ENCODE measurements at regions not wholly inside any gene's neighbourhood (a gene's known extent, or its start where the extent isn't known, plus 50 kb on each side); places are given as distances from the start of the nearest gene placed in this dataset.

DNA sequence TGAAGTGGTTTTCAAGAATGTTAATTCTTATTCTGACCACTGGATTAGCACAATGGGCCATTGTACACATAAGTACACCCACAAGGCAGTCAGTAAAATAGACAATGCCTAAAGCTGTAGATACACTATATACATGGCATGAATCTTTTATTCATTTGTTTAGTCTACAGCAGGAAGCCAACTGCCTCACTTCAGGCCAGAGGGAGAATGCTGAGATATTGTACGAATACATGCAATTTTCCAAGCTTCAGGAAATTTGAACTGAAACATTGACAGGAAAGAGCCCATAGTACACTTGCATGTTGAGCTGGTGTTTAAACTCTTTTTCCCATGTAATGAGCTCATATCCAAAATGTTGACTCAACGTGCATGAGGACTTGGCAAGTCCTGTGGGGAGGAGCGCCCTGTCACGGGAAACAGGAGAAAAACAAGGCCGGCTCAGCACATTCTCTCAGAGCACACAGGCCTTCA lies 111.6 kb upstream of the CYP1B1 start:
- H3K4me3 ChIP-seq (ENCODE audit: low read length) = no peak overlapping the region
- no peaks in the 10 kb centered on the region for H3K9me3 ChIP-seq (ENCODE audit: control insufficient read depth, insufficient read depth, low read length)
- H3K9me3 Mint-ChIP-seq = peaks cover 0 to 2% of the 10 kb centered on the region in 2 donors
- TF ChIP-seq, protein P1, sequence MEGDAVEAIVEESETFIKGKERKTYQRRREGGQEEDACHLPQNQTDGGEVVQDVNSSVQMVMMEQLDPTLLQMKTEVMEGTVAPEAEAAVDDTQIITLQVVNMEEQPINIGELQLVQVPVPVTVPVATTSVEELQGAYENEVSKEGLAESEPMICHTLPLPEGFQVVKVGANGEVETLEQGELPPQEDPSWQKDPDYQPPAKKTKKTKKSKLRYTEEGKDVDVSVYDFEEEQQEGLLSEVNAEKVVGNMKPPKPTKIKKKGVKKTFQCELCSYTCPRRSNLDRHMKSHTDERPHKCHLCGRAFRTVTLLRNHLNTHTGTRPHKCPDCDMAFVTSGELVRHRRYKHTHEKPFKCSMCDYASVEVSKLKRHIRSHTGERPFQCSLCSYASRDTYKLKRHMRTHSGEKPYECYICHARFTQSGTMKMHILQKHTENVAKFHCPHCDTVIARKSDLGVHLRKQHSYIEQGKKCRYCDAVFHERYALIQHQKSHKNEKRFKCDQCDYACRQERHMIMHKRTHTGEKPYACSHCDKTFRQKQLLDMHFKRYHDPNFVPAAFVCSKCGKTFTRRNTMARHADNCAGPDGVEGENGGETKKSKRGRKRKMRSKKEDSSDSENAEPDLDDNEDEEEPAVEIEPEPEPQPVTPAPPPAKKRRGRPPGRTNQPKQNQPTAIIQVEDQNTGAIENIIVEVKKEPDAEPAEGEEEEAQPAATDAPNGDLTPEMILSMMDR (IDR thresholded peaks at IDR 0.05) = no peak
- DNase-seq (no peak), ATAC-seq (no peak)
- peaks cover 7% of the 10 kb centered on the region for H3K27me3 ChIP-seq (ENCODE audit: control insufficient read depth, insufficient read depth, low read length)
- H3K4me1 ChIP-seq (ENCODE audit: control insufficient read depth, insufficient read depth, low read length) = peaks cover 19% of the 10 kb centered on the region
- intact Hi-C loops (cut with micrococcal nuclease) = no loop called here
- H3K27ac ChIP-seq (ENCODE audit: low read length) = no peak overlapping the region
- peaks cover 32 to 43% of the 10 kb centered on the region in 2 donors for H3K27me3 Mint-ChIP-seq (ENCODE audit: low read depth in 2 of 2)
- WGBS (ENCODE audit: insufficient coverage) = 97% methylated on average over 5 of the region's 5 CpGs
- H3K4me3 Mint-ChIP-seq = no peak overlapping the region
- H3K36me3 Mint-ChIP-seq = no peaks in the 10 kb centered on the region
- peaks cover 33 to 41% of the 10 kb centered on the region in 2 donors for H3K4me1 Mint-ChIP-seq
- no peaks in the 10 kb centered on the region for H3K36me3 ChIP-seq (ENCODE audit: control insufficient read depth, insufficient read depth, low read length)
- no peak overlapping the region for H3K27ac Mint-ChIP-seq

DNA sequence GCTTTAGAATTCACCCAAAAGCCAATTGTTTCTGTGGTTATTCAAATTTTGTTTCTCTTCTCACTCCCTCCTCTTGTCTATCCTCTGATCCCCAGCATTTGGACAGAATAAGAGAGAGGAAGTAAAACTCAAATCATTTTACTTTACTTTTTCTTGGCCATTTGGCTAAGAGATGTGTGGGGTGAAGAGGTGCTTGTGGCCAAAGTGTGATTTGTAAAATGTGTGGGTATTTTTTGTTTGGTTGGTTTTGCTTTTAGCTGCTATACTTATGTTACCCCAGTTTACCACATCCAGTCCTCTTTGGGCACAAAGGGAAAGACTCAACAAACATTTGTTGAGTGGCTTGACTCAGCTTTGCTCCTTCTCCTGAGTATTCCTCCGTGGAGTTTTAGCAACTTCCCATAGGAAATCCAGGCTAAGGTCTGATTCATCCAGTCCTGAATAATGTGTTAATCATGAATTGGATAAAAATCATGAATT lies 109.1 kb upstream of the CYP1B1 start:
- Mint-ChIP-seq H3K27me3 (ENCODE audit: low read depth in 2 of 2) (peaks cover 37 to 47% of the 10 kb centered on the region in 2 donors), H3K4me3 (peak overlapping the region; percentile 41), H3K9me3 (no peaks in the 10 kb centered on the region), H3K36me3 (no peaks in the 10 kb centered on the region), H3K4me1 (peaks cover 24 to 25% of the 10 kb centered on the region in 2 donors), H3K27ac (peak overlapping the region in 1 of 2 donors; percentile 39)
- 46% methylated on average over 1 of the region's 1 CpG for WGBS (ENCODE audit: insufficient coverage)
- Histone ChIP-seq H3K36me3 (ENCODE audit: control insufficient read depth, insufficient read depth, low read length) (no peaks in the 10 kb centered on the region), H3K27me3 (ENCODE audit: control insufficient read depth, insufficient read depth, low read length) (peaks cover 9% of the 10 kb centered on the region), H3K27ac (ENCODE audit: low read length) (no peak overlapping the region), H3K4me1 (ENCODE audit: control insufficient read depth, insufficient read depth, low read length) (peaks cover 15% of the 10 kb centered on the region), H3K9me3 (ENCODE audit: control insufficient read depth, insufficient read depth, low read length) (no peaks in the 10 kb centered on the region), H3K4me3 (ENCODE audit: low read length) (no peak overlapping the region)
- intact Hi-C loops (cut with micrococcal nuclease) = no loop called here
- TF ChIP-seq, protein P1 (IDR thresholded peaks at IDR 0.05) = no peak
- DNase-seq (peak in 1 of 2 donors; percentile 28), ATAC-seq (peak; percentile 84 to 98 (median 89))

DNA sequence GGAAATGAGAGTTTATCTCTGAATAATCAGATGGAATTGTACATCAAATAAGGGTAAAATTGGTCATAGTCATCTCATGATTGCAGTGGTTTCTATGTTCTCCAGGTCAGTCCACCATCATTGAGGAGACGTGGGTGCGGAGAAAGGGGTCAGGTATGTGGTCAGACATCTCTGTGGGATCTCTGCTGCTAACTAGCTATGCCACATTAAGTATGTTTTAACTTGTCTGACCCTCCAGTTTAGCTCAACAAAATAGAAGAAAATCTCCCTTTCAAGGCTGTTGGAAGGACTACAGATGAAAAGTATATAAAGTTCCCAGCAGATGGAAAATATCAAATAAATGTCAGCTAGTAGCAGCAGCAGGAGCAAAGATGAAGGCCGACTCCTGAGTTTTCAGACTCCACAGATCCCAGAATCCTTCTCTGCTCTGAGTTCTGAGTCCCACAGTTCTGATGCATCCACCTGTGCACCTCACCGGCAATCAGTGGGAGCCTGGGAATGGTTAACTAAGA lies 106.6 kb upstream of the CYP1B1 start:
- peaks cover 20% of the 10 kb centered on the region for H3K4me1 ChIP-seq (ENCODE audit: control insufficient read depth, insufficient read depth, low read length)
- WGBS (ENCODE audit: insufficient coverage) = 91% methylated on average over 4 of the region's 4 CpGs
- no peak overlapping the region for H3K27ac Mint-ChIP-seq
- ATAC-seq (no peak), DNase-seq (no peak)
- H3K9me3 ChIP-seq (ENCODE audit: control insufficient read depth, insufficient read depth, low read length) = no peaks in the 10 kb centered on the region
- H3K36me3 Mint-ChIP-seq = no peaks in the 10 kb centered on the region
- H3K27me3 ChIP-seq (ENCODE audit: control insufficient read depth, insufficient read depth, low read length) = peaks cover 11% of the 10 kb centered on the region
- H3K4me3 ChIP-seq (ENCODE audit: low read length) = no peak overlapping the region
- intact Hi-C loops (cut with micrococcal nuclease) = no loop called here
- H3K36me3 ChIP-seq (ENCODE audit: control insufficient read depth, insufficient read depth, low read length) = no peaks in the 10 kb centered on the region
- H3K27me3 Mint-ChIP-seq (ENCODE audit: low read depth in 2 of 2) = peaks cover 45 to 50% of the 10 kb centered on the region in 2 donors
- H3K4me3 Mint-ChIP-seq = no peak overlapping the region
- no peak overlapping the region for H3K27ac ChIP-seq (ENCODE audit: low read length)
- H3K9me3 Mint-ChIP-seq = no peaks in the 10 kb centered on the region
- TF ChIP-seq, protein P1 (IDR thresholded peaks at IDR 0.05) = no peak
- peaks cover 29 to 33% of the 10 kb centered on the region in 2 donors for H3K4me1 Mint-ChIP-seq

Data from natural killer cell (primary cell).